A549 (cell line): ENCODE measurements at regions not wholly inside any gene's neighbourhood (a gene's known extent, or its start where the extent isn't known, plus 50 kb on each side); places are given as distances from the start of the nearest gene placed in this dataset.

Experiments used
- ATAC-seq, 2 experiments: fragments of 200-7000 bp in 1 of 2; fragments of >200 bp in 1 of 2; cut with Nextera tagmentation in 1 of 2; cut with Tn5 transposase in 1 of 2; 3 replicates each; pipeline versions ENCODE4 v1.8.0 to v1.9.1; 2018 to 2020; ENCODE audit warnings: mild to moderate bottlenecking in 1 of 2, moderate library complexity in 1 of 2
- CTCF ChIA-PET: fragments of 300-600 bp; sonication (Branson Sonifier 250); formaldehyde crosslinking; extraction: SDS; loops from one replicate; lab custom pipeline; 2021; ENCODE audit warnings: antibody characterized with exemption, inconsistent platforms; lab: Yijun Ruan, JAX
- POLR2A ChIA-PET: fragments of 350-600 bp; formaldehyde crosslinking; extraction: SDS; loops from one replicate; lab custom pipeline; 2021; ENCODE audit warnings: antibody characterized with exemption, inconsistent platforms; lab: Yijun Ruan, JAX
- DNase-seq, 2 experiments: peaks; one replicate each; pipeline versions ENCODE4 v3.0.0 to v3.0.0-alpha.2; 2011 to 2016; ENCODE audit warnings: low read depth in 1 of 2, low spot score in 1 of 2
- FAIRE-seq: peaks from 2 replicates; lab custom pipeline; 2011; peaks lifted over from hg19 to GRCh38; lab: Jason Lieb, UNC
- H3K27ac ChIP-seq, 2 experiments: fragments of >200 bp; sonication (Bioruptor Twin); formaldehyde crosslinking; 3 replicates each; pipeline ENCODE4 v1.5.1; 2016 to 2017
- H3K4me1 ChIP-seq: fragments of >200 bp; sonication (Bioruptor Twin); formaldehyde crosslinking; 3 replicates; pipeline ENCODE4 v1.6.1; 2016
- H3K4me2 ChIP-seq: fragments of >200 bp; sonication (Bioruptor Twin); formaldehyde crosslinking; 3 replicates; pipeline ENCODE4 v1.6.1; 2016
- H3K4me3 ChIP-seq: fragments of >200 bp; sonication (Bioruptor Twin); formaldehyde crosslinking; 3 replicates; pipeline ENCODE4 v1.5.1; 2016
- H3K9me3 ChIP-seq: fragments of >200 bp; sonication (Bioruptor Twin); formaldehyde crosslinking; 3 replicates; pipeline ENCODE4 v1.6.1; 2016
- CBX2 ChIP-seq: fragments of 200-600 bp; sonication (generic); IDR thresholded peaks from 2 replicates; pipeline ENCODE4 v1.6.1; 2016; ENCODE audit warnings: low read depth, mild to moderate bottlenecking, borderline replicate concordance
- CBX8 ChIP-seq: fragments of 200-600 bp; sonication (generic); IDR thresholded peaks from 2 replicates; pipeline ENCODE4 v1.6.1; 2016
- CEBPB ChIP-seq, 2 experiments: fragments of >200 bp in 1 of 2; sonication (Bioruptor Twin) in 1 of 2; formaldehyde crosslinking in 1 of 2; IDR thresholded peaks; 2 replicates each; pipeline ENCODE4 v1.6.1; 2012 to 2016
- CHD4 ChIP-seq: fragments of 200-600 bp; sonication (generic); IDR thresholded peaks from 2 replicates; pipeline ENCODE4 v1.6.1; 2016; ENCODE audit warnings: antibody characterized with exemption, mild to moderate bottlenecking, borderline replicate concordance
- EHMT2 ChIP-seq: fragments of 200-600 bp; sonication (generic); IDR thresholded peaks from 2 replicates; pipeline ENCODE4 v1.6.1; 2016; ENCODE audit warnings: antibody characterized with exemption, low read depth, mild to moderate bottlenecking, moderate library complexity
- FOSB ChIP-seq: fragments of 250-450 bp; sonication (Bioruptor Pico); IDR thresholded peaks from 2 replicates; pipeline ENCODE4 v1.5.0; 2020; ENCODE audit warnings: mild to moderate bottlenecking, moderate library complexity
- FOXS1 ChIP-seq: fragments of 250-450 bp; sonication (Bioruptor Pico); IDR thresholded peaks from 2 replicates; pipeline ENCODE4 v1.5.0; 2020; ENCODE audit warnings: mild to moderate bottlenecking, moderate library complexity
- GATA3 ChIP-seq: IDR thresholded peaks from 2 replicates; pipeline ENCODE4 v1.6.1; 2012; ENCODE audit warnings: borderline replicate concordance
- HDAC2 ChIP-seq: fragments of 200-600 bp; sonication (generic); IDR thresholded peaks from 2 replicates; pipeline ENCODE4 v1.6.1; 2016
- HEYL ChIP-seq: fragments of 250-450 bp; sonication (Bioruptor Pico); IDR thresholded peaks from 2 replicates; pipeline ENCODE4 v1.8.0; 2021; ENCODE audit warnings: mild to moderate bottlenecking, moderate library complexity
- HOXB5 ChIP-seq: fragments of 250-450 bp; sonication (Bioruptor Pico); IDR thresholded peaks from 2 replicates; pipeline ENCODE4 v1.5.0; 2020; ENCODE audit warnings: mild to moderate bottlenecking, moderate library complexity
- JUN ChIP-seq, 2 experiments: fragments of >200 bp; sonication (Bioruptor Twin); formaldehyde crosslinking; IDR thresholded peaks; 2 replicates in 1 of 2; 3 replicates in 1 of 2; pipeline ENCODE4 v1.6.1; 2016 to 2017
- JUNB ChIP-seq: fragments of >200 bp; sonication (Bioruptor Twin); formaldehyde crosslinking; IDR thresholded peaks from 2 replicates; pipeline ENCODE4 v1.6.1; 2016
- MAFK ChIP-seq: fragments of 450-650 bp; IDR thresholded peaks from 2 replicates; pipeline ENCODE4 v1.6.1; 2014; ENCODE audit not compliant: partially characterized antibody
- MAZ ChIP-seq: fragments of 150-350 bp; IDR thresholded peaks from 2 replicates; pipeline ENCODE4 v1.6.1; 2014; ENCODE audit warnings: antibody characterized with exemption, low read depth, low read length, borderline replicate concordance
- MYC ChIP-seq: IDR thresholded peaks from 2 replicates; pipeline ENCODE4 v1.6.1; 2012; ENCODE audit warnings: mild to moderate bottlenecking, inconsistent platforms, low read length, improper control_type of control experiment, borderline replicate concordance
- NFE2L2 ChIP-seq: fragments of 150-350 bp; conservative IDR thresholded peaks from 2 replicates; pipeline ENCODE4 v1.6.1; 2014; ENCODE audit warnings: low read length
- NPAS2 ChIP-seq: fragments of 250-450 bp; sonication (Bioruptor Pico); IDR thresholded peaks from 2 replicates; pipeline ENCODE4 v1.8.0; 2022; ENCODE audit warnings: mild to moderate bottlenecking, moderate library complexity, borderline replicate concordance
- NR3C1 ChIP-seq: fragments of >200 bp; sonication (Bioruptor Twin); formaldehyde crosslinking; IDR thresholded peaks from 3 replicates; pipeline ENCODE4 v1.6.1; 2017
- POLR2AphosphoS2 ChIP-seq: conservative IDR thresholded peaks from 2 replicates; pipeline ENCODE4 v1.6.1; 2012; ENCODE audit warnings: low read length, improper control_type of control experiment, inconsistent platforms
- RAD21 ChIP-seq, 2 experiments: fragments of >200 bp in 1 of 2; sonication (Bioruptor Twin) in 1 of 2; formaldehyde crosslinking in 1 of 2; IDR thresholded peaks in 1 of 2; conservative IDR thresholded peaks in 1 of 2; 2 replicates in 1 of 2; 3 replicates in 1 of 2; pipeline ENCODE4 v1.6.1; 2012 to 2018; ENCODE audit warnings: inconsistent platforms in 1 of 2
- RCOR1 ChIP-seq: fragments of 150-350 bp; IDR thresholded peaks from 2 replicates; pipeline ENCODE4 v1.6.1; 2014; ENCODE audit warnings: antibody characterized with exemption, low read length, low read depth
- RNF2 ChIP-seq: fragments of 200-600 bp; sonication (generic); IDR thresholded peaks from 2 replicates; pipeline ENCODE4 v1.6.1; 2016; ENCODE audit warnings: low read depth, mild to moderate bottlenecking, antibody characterized with exemption, moderate library complexity, borderline replicate concordance
- SREBF2 ChIP-seq: fragments of 450-650 bp; IDR thresholded peaks from 2 replicates; pipeline ENCODE4 v1.6.1; 2014; ENCODE audit warnings: mild to moderate bottlenecking, moderate library complexity
- TP53 ChIP-seq: fragments of 250-450 bp; sonication (Bioruptor Pico); IDR thresholded peaks from 2 replicates; pipeline ENCODE4 v1.5.0; 2021; ENCODE audit warnings: mild to moderate bottlenecking, moderate library complexity
- ZNF302 ChIP-seq: fragments of 250-450 bp; sonication (Bioruptor Pico); IDR thresholded peaks from 2 replicates; pipeline ENCODE4 v1.9.0; 2021; ENCODE audit warnings: inconsistent platforms, mild to moderate bottlenecking, moderate library complexity
- ZSCAN20 ChIP-seq: fragments of 250-450 bp; sonication (Bioruptor Pico); IDR thresholded peaks from 2 replicates; pipeline ENCODE4 v1.8.0; 2022; ENCODE audit warnings: mild to moderate bottlenecking, moderate library complexity
- WGBS: methylation state at CpG from one replicate; pipeline ENCODE4 v1.1.6; 2017; ENCODE audit errors: missing lambda C conversion rate; 5-methylcytosine and 5-hydroxymethylcytosine counted together
- TF ChIP-seq, protein P1 (sequence below): fragments of 150-350 bp; IDR thresholded peaks from 2 replicates; pipeline ENCODE4 v1.6.1; 2014; ENCODE audit warnings: low read depth, mild to moderate bottlenecking, low read length
- TF ChIP-seq, protein P2 (sequence below): fragments of 250-450 bp; sonication (Bioruptor Pico); IDR thresholded peaks from 2 replicates; pipeline ENCODE4 v1.5.0; 2020; ENCODE audit warnings: low read depth, mild to moderate bottlenecking, moderate library complexity

DNA sequence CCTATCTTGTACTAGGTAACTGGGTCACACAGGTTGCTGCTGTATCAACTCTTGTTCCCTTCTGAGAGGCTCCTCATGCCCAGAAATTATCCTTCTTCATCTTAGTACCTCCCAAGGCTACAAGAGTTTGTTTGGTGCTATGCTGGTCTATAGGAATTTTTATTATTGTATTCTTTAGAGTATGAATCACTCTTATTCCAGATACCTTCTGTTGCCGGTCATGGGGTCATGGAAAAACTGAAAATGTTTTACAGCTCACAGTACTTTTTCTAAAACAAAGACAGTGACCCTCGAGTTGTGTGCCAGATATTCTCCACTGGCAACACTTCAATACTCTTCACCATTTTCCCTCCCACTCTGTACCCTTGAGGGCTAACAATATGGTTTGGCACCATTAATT, 1598.0 kb upstream of the TMEM132C start:
- no peak overlapping the region for H3K27ac ChIP-seq
- H3K9me3 ChIP-seq = no peaks in the 10 kb centered on the region
- TF ChIP-seq CEBPB (IDR thresholded peaks at IDR 0.05) (no peak), ZNF302 (CRISPR knock-in tag) (no peak), EHMT2 (no peak), RNF2 (no peak), HEYL (CRISPR knock-in tag) (no peak), FOSB (CRISPR knock-in tag) (no peak), ZSCAN20 (CRISPR knock-in tag) (no peak), MAZ (no peak), HOXB5 (CRISPR knock-in tag) (no peak), CBX8 (no peak), NFE2L2 (no peak)
- TF ChIP-seq, protein P1, sequence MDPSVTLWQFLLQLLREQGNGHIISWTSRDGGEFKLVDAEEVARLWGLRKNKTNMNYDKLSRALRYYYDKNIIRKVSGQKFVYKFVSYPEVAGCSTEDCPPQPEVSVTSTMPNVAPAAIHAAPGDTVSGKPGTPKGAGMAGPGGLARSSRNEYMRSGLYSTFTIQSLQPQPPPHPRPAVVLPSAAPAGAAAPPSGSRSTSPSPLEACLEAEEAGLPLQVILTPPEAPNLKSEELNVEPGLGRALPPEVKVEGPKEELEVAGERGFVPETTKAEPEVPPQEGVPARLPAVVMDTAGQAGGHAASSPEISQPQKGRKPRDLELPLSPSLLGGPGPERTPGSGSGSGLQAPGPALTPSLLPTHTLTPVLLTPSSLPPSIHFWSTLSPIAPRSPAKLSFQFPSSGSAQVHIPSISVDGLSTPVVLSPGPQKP = no peak
- TF ChIP-seq, protein P2, sequence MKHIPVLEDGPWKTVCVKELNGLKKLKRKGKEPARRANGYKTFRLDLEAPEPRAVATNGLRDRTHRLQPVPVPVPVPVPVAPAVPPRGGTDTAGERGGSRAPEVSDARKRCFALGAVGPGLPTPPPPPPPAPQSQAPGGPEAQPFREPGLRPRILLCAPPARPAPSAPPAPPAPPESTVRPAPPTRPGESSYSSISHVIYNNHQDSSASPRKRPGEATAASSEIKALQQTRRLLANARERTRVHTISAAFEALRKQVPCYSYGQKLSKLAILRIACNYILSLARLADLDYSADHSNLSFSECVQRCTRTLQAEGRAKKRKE (CRISPR knock-in tag) = no peak
- POLR2A ChIA-PET = no interaction called here
- no peak overlapping the region for H3K4me3 ChIP-seq
- no peaks in the 10 kb centered on the region for H3K4me1 ChIP-seq
- FAIRE-seq = no peak
- no peak overlapping the region for H3K4me2 ChIP-seq
- CTCF ChIA-PET = no interaction called here
- DNase-seq = no peak
- WGBS = 3% methylated on average over 2 of the region's 2 CpGs
- no peak for ATAC-seq

DNA sequence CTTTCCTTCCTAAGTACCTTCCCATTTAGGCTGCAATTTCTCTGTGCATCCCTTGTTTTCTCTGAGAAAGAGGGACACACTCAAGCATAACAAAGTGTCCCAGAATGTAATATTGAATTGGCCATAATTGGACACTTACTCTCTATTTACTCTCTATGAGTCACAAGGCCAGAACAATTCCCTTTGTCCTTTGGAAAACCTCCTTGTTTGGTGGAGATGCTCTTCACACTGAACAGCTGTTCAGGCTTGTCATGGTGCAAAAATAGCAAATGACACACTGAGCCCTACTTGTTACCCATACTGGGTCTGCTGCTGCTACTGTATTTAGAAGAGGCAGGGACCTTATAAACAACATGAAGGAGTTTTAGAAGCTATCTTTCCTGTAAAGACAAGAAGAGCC, 1590.5 kb upstream of the TMEM132C start:
- no peak for ATAC-seq
- FAIRE-seq = no peak
- no peak for DNase-seq
- H3K4me3 ChIP-seq = no peak overlapping the region
- no peaks in the 10 kb centered on the region for H3K4me1 ChIP-seq
- H3K27ac ChIP-seq = no peak overlapping the region
- POLR2A ChIA-PET = no interaction called here
- CTCF ChIA-PET = interaction anchor here (0.7 kb wide), 1 partner anchor 11 kb away, joined by 3 read pairs; no protein-coding TSS in a partner anchor
- no peaks in the 10 kb centered on the region for H3K9me3 ChIP-seq
- H3K4me2 ChIP-seq = no peak overlapping the region
- no peak for TF ChIP-seq JUN (IDR thresholded peaks at IDR 0.05)
- TF ChIP-seq RAD21 (conservative IDR thresholded peaks at IDR 0.05 in 1 of 2, IDR thresholded peaks at IDR 0.05 in 1 of 2) = no peak
- TF ChIP-seq FOSB (CRISPR knock-in tag) = no peak
- no peak for TF ChIP-seq TP53 (CRISPR knock-in tag)
- no peak for TF ChIP-seq HDAC2
- no peak for TF ChIP-seq SREBF2
- TF ChIP-seq NPAS2 (CRISPR knock-in tag) = no peak
- TF ChIP-seq GATA3 = no peak
- TF ChIP-seq RNF2 = no peak
- TF ChIP-seq NFE2L2 = no peak
- no peak for TF ChIP-seq RCOR1
- TF ChIP-seq CBX2 = no peak
- TF ChIP-seq MAZ = no peak
- no peak for TF ChIP-seq ZNF302 (CRISPR knock-in tag)
- TF ChIP-seq JUNB = no peak
- TF ChIP-seq CHD4 = no peak
- TF ChIP-seq MYC = no peak
- TF ChIP-seq CBX8 = no peak

DNA sequence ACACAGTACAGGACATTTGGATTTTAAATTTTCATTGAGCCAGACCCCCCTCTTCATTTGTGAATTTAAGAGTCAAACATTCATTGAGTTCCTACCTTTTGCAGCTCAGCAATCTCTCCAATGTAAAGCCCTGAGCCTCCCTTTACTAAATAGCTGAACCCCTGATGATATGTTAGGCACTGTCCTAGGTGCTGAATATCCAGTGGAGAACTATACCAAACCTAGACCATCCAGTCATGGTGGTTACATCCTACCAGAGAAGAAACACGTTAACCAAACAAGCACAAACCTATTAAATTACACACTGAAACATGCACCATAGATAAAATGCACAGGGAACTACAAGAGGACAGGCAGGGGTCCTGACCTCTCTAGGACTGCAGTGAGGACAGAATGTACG, 1585.3 kb upstream of the TMEM132C start:
- CTCF ChIA-PET = no interaction called here
- ATAC-seq (no peak), DNase-seq (no peak), FAIRE-seq (no peak)
- Histone ChIP-seq H3K4me3 (no peak overlapping the region), H3K27ac (no peak overlapping the region), H3K4me1 (no peaks in the 10 kb centered on the region), H3K9me3 (no peaks in the 10 kb centered on the region; the same call in 2 of the 3 replicates), H3K4me2 (no peak overlapping the region)
- TF ChIP-seq POLR2AphosphoS2 = no peak
- TF ChIP-seq MAFK = no peak
- no peak for TF ChIP-seq SREBF2
- TF ChIP-seq RNF2 = no peak
- TF ChIP-seq, protein P1 = no peak
- no peak for TF ChIP-seq FOXS1 (CRISPR knock-in tag)
- TF ChIP-seq NR3C1 = no peak
- POLR2A ChIA-PET = no interaction called here
- 3% methylated on average over 2 of the region's 2 CpGs for WGBS
